ENCODE measurements at regions not wholly inside any gene's neighbourhood (a gene's known extent, or its start where the extent isn't known, plus 50 kb on each side); places are given as distances from the start of the nearest gene placed in this dataset.
"Not testable (repeated sequence)": the region's sequence is repeated elsewhere in the genome, so short reads cannot be mapped to it uniquely, and the experiment has no call there.

DNA sequence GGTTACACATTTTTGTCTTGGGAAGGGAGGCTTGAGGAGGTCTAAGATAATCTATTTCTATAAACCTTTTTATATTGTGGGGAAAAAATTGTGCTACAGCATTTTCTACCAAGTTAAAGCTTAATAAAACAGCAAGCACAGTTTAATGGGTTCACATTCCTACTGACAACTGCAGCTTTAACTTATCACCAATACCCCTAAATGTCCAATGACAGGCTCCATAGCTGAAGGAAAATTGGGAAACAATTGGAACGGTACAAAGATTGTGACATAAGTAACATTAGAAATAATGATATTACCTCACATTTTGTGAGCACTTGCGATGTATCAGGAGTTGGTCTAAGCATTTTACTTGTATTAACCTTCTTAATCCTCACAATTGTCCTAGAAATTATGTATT lies 79.5 kb upstream of the HAPLN1 start:
- DNase-seq: no peak

DNA sequence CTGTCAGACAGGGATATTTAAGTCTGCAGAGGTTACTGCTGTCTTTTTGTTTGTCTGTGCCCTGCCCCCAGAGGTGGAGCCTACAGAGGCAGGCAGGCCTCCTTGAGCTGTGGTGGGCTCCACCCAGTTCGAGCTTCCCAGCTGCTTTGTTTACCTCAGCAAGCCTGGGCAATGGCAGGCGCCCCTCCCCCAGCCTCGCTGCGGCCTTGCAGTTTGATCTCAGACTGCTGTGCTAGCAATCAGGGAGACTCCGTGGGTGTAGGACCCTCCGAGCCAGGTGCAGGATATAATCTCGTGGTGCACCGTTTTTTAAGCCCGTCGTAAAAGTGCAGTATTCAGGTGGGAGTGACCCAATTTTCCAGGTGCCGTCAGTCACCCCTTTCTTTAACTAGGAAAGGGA lies 78.4 kb upstream of the HAPLN1 start:
- not testable (repeated sequence) for DNase-seq

DNA sequence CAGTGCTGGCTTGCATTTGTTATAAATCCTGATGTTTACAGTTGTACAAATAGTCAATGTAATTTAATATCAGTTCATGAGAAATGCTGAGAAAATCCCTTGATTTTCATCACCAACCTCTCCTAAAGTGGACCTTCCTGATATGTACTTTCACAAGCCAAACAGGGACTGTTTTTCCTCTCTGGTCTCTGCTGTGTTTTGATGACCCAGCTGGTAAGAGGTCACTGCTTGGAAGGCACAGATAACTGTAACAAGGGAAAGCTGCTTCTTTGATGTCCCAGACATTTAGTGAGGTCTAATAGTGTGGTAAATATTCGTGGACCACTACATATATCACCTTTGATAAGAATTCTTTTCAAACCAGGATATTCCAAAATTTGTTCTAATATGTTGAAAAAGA lies 68.7 kb upstream of the HAPLN1 start:
- no peak for DNase-seq

DNA sequence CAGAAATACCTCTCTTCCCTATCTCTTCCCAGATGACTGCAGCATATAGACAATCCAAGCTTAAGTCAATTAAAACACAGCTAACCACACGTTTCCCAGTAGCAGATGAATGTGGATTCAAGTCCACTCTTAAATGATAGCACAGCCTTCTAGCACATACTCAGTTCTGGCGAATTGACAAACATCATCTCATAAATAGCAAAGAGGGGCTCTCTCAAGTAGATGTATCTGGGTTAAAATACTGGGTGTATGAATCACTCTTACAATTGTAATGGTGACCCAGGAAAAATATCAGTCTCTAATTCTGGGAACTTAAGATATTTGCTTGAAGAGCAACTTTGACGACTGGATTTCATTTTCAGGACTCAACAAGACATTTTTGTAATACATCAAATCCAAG lies 67.0 kb upstream of the HAPLN1 start:
- DNase-seq: no peak

DNA sequence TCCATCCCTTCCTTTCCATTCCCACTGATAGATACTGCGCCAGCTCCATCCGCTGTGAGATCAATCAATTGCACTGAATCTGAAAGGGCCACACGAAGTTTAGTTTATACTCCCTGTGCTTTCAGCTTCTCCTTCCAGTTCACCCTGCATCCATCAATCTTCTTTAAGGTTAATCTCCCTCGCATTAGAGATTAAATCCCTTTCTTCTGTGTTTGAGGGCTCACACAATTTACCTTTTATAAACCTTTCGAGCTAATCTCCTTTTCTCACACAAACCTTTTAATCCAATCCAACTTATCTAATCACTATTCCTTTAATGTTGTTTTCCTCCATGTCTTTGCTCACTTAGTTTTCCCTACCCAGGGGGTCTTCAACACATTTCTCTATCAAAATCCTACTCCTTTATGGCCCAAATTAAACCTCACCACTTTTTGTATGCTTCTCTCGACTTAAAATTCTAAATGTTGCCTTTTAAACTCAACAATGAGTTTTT lies 64.6 kb upstream of the HAPLN1 start:
- no peak for DNase-seq

DNA sequence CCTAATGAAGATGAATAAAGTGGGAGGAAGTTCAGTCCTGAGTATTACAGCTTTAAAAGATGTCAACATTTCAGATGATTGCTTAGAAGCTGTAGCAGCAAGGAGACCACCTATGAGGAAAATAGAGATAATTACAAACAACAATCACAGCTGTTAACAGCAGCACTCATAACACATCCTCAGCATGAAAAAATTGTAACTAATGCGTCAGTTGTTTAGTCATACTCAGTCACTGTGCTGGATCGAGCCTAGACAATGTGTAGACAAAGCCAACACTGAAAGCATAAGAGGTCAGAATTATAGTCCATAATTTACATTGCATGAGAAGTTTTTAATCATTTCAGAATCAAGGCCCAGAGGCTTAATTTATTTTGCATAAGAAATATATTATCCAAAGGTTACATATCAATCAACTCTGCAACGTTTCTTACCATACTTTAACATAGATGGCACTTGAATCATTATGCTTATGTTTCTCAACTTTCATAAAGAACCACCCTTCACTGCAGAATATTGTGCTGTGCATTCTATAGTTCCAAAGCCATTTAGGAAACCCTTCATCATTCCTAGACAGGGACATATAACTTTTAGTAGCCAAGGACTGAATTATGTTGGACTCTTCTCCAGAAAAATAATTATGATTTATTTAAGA lies 60.2 kb upstream of the HAPLN1 start:
- no peak for DNase-seq

DNA sequence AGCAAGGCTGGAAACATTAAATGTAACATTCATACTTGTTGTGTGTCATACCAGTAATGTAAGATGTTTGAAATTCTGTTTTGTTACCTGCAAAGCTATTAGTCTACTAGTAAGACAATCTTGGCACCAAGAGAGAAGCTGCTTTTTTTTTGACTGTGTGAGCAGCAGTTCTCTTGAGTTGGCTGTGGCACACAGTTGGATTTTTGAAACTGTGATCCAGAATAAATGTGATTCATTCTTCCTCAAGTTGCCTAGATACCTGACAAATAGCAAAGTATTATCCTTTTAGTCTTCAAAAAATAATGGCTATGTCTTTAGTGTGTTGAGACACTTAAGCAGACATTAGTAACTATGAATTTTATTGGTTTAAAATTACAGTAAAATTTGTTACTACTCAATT lies 57.2 kb upstream of the HAPLN1 start:
- no peak for DNase-seq

DNA sequence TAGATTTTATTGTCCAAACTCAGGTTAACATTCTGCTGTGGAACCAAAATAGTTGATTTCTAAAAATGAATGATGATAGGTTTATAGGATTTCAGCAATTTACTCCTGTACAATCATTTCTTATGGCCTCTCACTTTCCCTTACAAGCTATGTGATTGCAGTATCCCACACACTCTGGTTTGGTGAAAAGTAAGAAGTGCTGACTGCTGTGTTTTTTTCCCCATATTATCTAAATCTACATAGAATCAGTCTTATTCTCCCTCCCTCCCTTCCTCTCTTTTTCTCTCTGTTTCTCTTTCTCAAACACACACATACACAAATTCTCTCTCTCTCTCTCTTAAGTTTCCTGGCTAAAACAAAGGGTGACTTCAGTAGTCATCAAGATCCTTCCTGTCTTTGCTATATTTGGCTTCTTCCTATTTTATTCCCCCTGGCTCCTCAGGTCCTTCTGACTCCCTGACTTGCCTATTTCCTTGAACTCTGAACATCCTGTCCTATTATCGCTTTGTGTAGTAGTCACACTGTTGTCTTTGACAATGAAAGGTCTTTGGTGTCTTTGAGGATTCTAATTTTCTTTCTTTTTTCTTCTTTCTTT lies 55.9 kb upstream of the HAPLN1 start:
- DNase-seq: no peak

Data from NCI-H524 treated with DMSO at 0.1 percent for 48 hours (cell line).